Osteoblast (primary cell): ENCODE measurements at regions not wholly inside any gene's neighbourhood (a gene's known extent, or its start where the extent isn't known, plus 50 kb on each side); places are given as distances from the start of the nearest gene placed in this dataset.
"Not testable (repeated sequence)": the region's sequence is repeated elsewhere in the genome, so short reads cannot be mapped to it uniquely, and the experiment has no call there.

Source experiments
- DNase-seq: peaks from one replicate; pipeline ENCODE4 v3.0.0; 2011; ENCODE audit warnings: low spot score, mixed read lengths; ENCODE audit not compliant: insufficient read length; ENCODE audit errors: missing footprints
- H2AFZ ChIP-seq: 2 replicates; pipeline ENCODE4 v1.6.0; 2011; ENCODE audit warnings: mild to moderate bottlenecking, low read length
- H3K27ac ChIP-seq: 2 replicates; pipeline ENCODE4 v1.5.1; 2011; ENCODE audit warnings: mild to moderate bottlenecking, low read depth, low read length, moderate library complexity
- H3K27me3 ChIP-seq: 2 replicates; pipeline ENCODE4 v1.6.0; 2012; ENCODE audit warnings: mild to moderate bottlenecking, control low read depth, inconsistent platforms, low read length, moderate library complexity; ENCODE audit not compliant: insufficient read depth
- H3K36me3 ChIP-seq: 2 replicates; pipeline ENCODE4 v1.5.1; 2011; ENCODE audit warnings: mild to moderate bottlenecking, low read length, control low read depth, moderate library complexity; ENCODE audit not compliant: insufficient read depth
- H3K4me1 ChIP-seq: 2 replicates; pipeline ENCODE4 v1.5.1; 2011; ENCODE audit warnings: mild to moderate bottlenecking, low read length, control low read depth, moderate library complexity; ENCODE audit not compliant: insufficient read depth
- H3K4me2 ChIP-seq: 2 replicates; pipeline ENCODE4 v1.6.0; 2011; ENCODE audit warnings: mild to moderate bottlenecking, low read length; ENCODE audit not compliant: insufficient read depth
- H3K4me3 ChIP-seq: fragments of 200-600 bp; sonication (generic); 3 replicates; pipeline ENCODE4 v1.5.1; 2012; ENCODE audit warnings: mild to moderate bottlenecking, low read length, inconsistent platforms; ENCODE audit not compliant: insufficient read depth
- H3K79me2 ChIP-seq: 2 replicates; pipeline ENCODE4 v1.6.0; 2012; ENCODE audit warnings: mild to moderate bottlenecking, low read length, control low read depth, inconsistent platforms; ENCODE audit not compliant: insufficient read depth
- H3K9me3 ChIP-seq: 2 replicates; pipeline ENCODE4 v1.5.1; 2011; ENCODE audit warnings: low read depth, low read length, control low read depth
- H4K20me1 ChIP-seq: 2 replicates; pipeline ENCODE4 v1.6.0; 2012; ENCODE audit warnings: mild to moderate bottlenecking, low read length, control low read depth; ENCODE audit not compliant: insufficient read depth
- TF ChIP-seq, protein P1 (sequence below): IDR thresholded peaks from 2 replicates; pipeline ENCODE4 v1.5.1; 2011; ENCODE audit warnings: mild to moderate bottlenecking, low read depth, low read length, moderate library complexity; ENCODE audit errors: extremely low read depth

- no peak for DNase-seq
- no peak overlapping the region for H3K4me3 ChIP-seq
Measured at GRCh38 chr18:27520401-27520800, 335.3 kb upstream of the CHST9 start.

DNA sequence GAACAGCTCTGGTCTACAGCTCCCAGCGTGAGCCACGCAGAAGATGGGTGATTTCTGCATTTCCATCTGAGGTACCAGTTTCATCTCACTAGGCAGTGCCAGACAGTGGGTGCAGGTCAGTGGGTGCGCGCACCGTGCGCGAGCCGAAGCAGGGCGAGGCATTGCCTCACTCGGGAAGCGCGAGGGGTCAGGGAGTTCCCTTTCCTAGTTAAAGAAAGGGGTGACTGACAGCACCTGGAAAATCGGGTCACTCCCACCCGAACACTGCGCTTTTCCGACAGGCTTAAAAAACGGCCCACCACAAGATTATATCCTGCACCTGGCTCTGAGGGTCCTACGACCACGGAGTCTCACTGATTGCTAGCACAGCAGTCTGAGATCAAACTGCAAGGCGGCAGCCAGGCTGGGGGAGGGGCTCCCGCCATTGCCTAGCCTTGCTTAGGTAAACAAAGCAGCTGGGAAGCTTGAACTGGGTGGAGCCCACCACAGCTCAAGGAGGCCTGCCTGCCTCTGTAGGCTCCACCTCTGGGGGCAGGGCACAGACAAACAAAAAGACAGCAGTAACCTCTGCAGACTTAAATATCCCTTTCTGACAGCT is 325.0 kb upstream of the CHST9 start:
- H3K9me3 ChIP-seq, H3K4me3 ChIP-seq, H3K4me2 ChIP-seq, H4K20me1 ChIP-seq, H3K79me2 ChIP-seq, H3K27ac ChIP-seq, H2AFZ ChIP-seq, DNase-seq, H3K4me1 ChIP-seq, H3K36me3 ChIP-seq, H3K27me3 ChIP-seq: not testable (repeated sequence)

More at GRCh38 chr18:27520401-27520800, 335.3 kb upstream of the CHST9 start:
- Histone ChIP-seq H3K79me2 (no peaks in the 10 kb centered on the region), H2AFZ (no peak overlapping the region), H3K4me1 (no peaks in the 10 kb centered on the region), H3K27me3 (no peaks in the 10 kb centered on the region), H3K9me3 (no peaks in the 10 kb centered on the region), H3K36me3 (no peaks in the 10 kb centered on the region), H3K4me2 (no peak overlapping the region), H3K27ac (no peak overlapping the region), H4K20me1 (no peaks in the 10 kb centered on the region)
- TF ChIP-seq, protein P1, sequence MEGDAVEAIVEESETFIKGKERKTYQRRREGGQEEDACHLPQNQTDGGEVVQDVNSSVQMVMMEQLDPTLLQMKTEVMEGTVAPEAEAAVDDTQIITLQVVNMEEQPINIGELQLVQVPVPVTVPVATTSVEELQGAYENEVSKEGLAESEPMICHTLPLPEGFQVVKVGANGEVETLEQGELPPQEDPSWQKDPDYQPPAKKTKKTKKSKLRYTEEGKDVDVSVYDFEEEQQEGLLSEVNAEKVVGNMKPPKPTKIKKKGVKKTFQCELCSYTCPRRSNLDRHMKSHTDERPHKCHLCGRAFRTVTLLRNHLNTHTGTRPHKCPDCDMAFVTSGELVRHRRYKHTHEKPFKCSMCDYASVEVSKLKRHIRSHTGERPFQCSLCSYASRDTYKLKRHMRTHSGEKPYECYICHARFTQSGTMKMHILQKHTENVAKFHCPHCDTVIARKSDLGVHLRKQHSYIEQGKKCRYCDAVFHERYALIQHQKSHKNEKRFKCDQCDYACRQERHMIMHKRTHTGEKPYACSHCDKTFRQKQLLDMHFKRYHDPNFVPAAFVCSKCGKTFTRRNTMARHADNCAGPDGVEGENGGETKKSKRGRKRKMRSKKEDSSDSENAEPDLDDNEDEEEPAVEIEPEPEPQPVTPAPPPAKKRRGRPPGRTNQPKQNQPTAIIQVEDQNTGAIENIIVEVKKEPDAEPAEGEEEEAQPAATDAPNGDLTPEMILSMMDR = no peak

- DNase-seq = no peak
- H3K9me3 ChIP-seq = no peaks in the 10 kb centered on the region
- no peaks in the 10 kb centered on the region for H3K36me3 ChIP-seq
- TF ChIP-seq, protein P1 = no peak
- H2AFZ ChIP-seq = no peak overlapping the region
- no peaks in the 10 kb centered on the region for H3K4me1 ChIP-seq
- H3K27ac ChIP-seq = no peak overlapping the region
- H3K4me3 ChIP-seq = no peak overlapping the region
- no peaks in the 10 kb centered on the region for H3K27me3 ChIP-seq
- no peaks in the 10 kb centered on the region for H3K79me2 ChIP-seq
- no peaks in the 10 kb centered on the region for H4K20me1 ChIP-seq
- no peak overlapping the region for H3K4me2 ChIP-seq
Measured at GRCh38 chr18:27501671-27502070, 316.6 kb upstream of the CHST9 start.

GRCh38 chr18:27500531-27500930 is 315.4 kb upstream of the CHST9 start:
- H2AFZ ChIP-seq = no peak overlapping the region
- no peaks in the 10 kb centered on the region for H3K36me3 ChIP-seq
- no peak overlapping the region for H3K27ac ChIP-seq
- no peaks in the 10 kb centered on the region for H3K9me3 ChIP-seq
- H3K27me3 ChIP-seq = no peaks in the 10 kb centered on the region
- no peak overlapping the region for H3K4me2 ChIP-seq
- H3K4me1 ChIP-seq = no peaks in the 10 kb centered on the region
- no peak for DNase-seq
- no peaks in the 10 kb centered on the region for H3K79me2 ChIP-seq
- TF ChIP-seq, protein P1 = no peak
- no peak overlapping the region for H3K4me3 ChIP-seq
- H4K20me1 ChIP-seq = no peaks in the 10 kb centered on the region
